Tibial nerve (tissue), 4 donors: ENCODE measurements at regions not wholly inside any gene's neighbourhood (a gene's known extent, or its start where the extent isn't known, plus 50 kb on each side); places are given as distances from the start of the nearest gene placed in this dataset.

Source experiments
- CTCF ChIP-seq, 5 experiments: fragments of 200-600 bp in 3 of 5; fragments of 450-650 bp in 2 of 5; sonication (generic) in 3 of 5; IDR thresholded peaks; one replicate each; pipeline ENCODE4 v1.5.1; 2016 to 2019; ENCODE audit warnings: antibody characterized with exemption in 5 of 5, mild to moderate bottlenecking in 3 of 5, moderate library complexity in 2 of 5
- EP300 ChIP-seq, 2 donors: sonication (generic); formaldehyde crosslinking; IDR thresholded peaks; one replicate each; pipeline ENCODE4 v1.6.1; 2017; ENCODE audit warnings: antibody characterized with exemption in 2 of 2, mild to moderate bottlenecking in 1 of 2
- POLR2A ChIP-seq, 2 donors: fragments of 450-650 bp; IDR thresholded peaks; one replicate each; pipeline ENCODE4 v1.6.1; 2017; ENCODE audit warnings: antibody characterized with exemption in 2 of 2, mild to moderate bottlenecking in 2 of 2, moderate library complexity in 2 of 2

- no peak for TF ChIP-seq CTCF (IDR thresholded peaks at IDR 0.05)
- TF ChIP-seq POLR2A (IDR thresholded peaks at IDR 0.05), result no peak
- TF ChIP-seq EP300 (IDR thresholded peaks at IDR 0.05), result no peak
Observed at GRCh38 chr12:114041590-114041989, 75.5 kb upstream of the RBM19 start.
